GM19023 (cell line): ENCODE measurements at regions not wholly inside any gene's neighbourhood (a gene's known extent, or its start where the extent isn't known, plus 50 kb on each side); places are given as distances from the start of the nearest gene placed in this dataset.
"Not testable (repeated sequence)": the region's sequence is repeated elsewhere in the genome, so short reads cannot be mapped to it uniquely, and the experiment has no call there.

ENCODE experiments used
- ATAC-seq: cut with Tn5 transposase; IDR thresholded peaks from one replicate; pipeline ENCODE4 v1.9.1; 2021; ENCODE audit warnings: mild to moderate bottlenecking, moderate library complexity; ENCODE audit not compliant: unreplicated experiment

DNA sequence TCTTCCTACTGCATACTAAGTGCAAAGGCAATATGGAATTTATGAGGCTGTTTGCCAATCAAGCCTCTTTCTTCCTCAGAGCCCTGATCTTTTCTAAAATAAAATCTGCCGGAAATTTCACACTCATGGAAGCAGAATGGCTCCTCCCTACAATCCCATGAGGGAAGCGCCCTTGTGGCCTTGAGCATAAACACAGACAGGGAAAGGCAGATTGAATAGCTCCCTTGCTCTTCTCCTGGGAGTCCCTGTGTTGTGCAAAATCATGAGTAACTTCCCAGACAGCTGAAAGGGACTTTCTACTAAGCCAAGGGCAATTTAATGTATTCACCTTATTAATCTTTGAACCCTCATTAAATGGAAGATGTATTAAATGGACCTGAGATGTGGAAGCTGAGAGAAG, 226.1 kb upstream of the PIK3R1 start:
- no peak for ATAC-seq

DNA sequence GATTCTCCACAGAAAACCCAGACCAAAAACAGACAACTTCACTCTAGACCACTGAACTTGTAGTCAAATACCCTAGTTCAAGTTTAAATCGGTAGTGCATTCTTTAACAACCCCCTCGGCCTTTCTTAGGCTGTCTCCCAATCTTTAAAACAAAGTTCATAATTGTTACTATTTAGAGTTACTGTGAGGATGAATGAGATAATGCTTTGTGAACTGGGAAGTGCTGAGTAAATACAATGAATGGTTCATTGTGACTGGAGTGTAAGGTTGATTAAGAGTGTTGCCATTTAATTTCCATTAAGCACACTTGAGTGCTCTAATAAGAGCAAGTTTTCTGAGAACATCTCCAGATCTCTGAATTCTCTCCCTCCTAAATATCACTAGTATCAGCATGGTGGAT, 228.8 kb upstream of the PIK3R1 start:
- no peak for ATAC-seq

DNA sequence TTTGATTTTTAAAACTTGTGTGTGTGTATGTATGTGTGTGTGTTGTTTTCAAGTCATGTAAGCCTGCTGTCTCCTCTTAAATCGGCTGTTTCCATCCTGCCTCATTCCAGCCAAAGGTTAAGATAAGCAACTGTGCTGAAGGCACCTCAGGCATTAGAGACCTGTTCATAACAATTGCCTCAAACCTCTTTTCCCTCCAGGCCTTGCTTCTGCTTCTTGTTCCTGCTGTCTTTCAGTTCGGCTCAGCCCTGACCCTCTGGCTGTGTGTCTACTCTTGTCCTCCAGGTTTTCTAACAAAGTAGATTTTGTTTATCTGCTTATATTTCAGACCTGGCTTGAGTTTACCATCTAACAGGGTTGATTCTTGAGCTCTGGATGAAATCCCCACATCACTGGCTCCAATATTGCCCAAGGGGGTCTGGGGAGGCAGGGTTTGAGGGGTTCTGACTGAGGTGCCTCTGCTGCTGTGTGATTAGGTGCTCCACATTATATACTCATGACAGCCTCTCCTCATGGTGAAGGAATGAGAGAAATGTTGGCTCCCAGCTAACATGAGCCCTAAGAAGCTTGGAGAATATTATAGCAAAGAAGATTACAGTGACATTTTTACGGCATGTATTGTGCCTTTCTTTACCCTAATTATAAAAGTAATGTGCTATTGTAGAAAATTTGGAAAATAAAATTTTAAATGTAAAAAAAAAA, 229.7 kb upstream of the PIK3R1 start:
- no peak for ATAC-seq

DNA sequence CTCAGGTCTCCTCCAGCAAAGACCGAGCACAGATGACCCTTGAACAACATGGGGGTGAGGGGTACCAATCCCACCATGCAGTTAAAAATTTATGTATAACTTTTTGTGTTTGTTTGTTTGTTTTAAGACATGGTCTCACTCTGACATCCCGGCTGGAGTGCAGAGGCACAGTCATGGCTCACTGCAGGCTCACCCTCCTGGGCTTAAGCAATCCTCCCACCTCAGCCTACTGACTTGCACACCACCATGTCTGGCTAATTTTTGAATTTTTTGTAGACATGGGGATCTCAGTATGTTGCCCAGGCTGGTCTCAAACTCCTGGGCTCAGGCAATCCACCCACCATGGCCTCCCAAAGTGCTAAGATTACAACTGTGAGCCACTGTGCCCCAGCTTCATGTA, 231.0 kb upstream of the PIK3R1 start:
- no peak for ATAC-seq

DNA sequence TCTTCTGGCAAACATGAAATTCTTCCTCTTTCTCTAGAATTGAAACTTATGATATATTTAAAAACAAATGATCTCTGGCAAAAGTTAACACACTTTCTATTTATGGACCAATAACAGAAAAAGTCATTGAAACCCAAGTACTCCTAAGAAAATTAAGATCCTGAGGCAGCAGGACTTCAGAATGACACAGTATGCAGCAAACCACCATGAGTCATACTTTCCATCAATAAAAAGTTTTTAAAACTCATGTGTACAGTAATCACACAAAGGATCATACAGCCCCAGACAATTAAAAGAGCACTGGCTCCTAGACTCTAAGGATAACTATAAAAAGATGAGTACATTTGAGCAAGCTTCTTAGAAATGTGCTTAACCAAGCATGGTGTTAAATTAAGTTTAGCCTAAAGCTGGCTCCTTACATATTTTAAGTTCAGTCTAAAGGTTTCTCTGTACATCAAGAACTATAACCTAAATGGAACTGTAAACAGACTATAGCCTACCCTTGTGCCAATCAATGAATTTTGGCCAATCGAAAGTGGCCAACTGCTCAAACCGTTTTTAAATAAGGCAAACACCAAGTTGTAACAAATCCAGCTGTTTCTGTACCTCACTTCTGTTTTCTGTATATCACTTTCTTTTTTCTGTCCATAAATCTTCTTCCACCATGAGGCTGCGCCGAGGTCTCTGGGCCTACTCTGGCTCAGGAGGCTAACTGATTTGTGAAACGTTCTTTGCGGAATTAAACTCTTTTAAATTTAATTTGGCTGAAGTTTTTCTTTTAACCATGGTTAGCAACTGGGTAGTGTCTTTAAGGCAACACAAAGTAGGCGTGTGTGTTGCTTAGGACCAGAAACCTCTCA, 232.1 kb upstream of the PIK3R1 start:
- ATAC-seq: no peak

DNA sequence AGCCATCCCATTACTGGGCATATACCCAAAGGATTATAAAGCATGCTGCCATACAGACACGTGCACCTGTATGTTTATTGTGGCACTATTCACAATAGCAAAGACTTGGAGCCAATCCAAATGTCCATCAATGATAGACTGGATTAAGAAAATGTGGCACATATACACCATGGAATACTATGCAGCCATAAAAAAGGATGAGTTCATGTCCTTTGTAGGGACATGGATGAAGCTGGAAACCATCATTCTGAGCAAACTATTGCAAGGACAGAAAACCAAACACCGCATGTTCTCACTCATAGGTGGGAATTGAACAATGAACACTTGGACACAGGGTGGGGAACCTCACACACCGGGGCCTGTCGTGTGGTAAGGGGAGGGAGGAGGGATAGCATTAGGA, 233.4 kb upstream of the PIK3R1 start:
- ATAC-seq: not testable (repeated sequence)

DNA sequence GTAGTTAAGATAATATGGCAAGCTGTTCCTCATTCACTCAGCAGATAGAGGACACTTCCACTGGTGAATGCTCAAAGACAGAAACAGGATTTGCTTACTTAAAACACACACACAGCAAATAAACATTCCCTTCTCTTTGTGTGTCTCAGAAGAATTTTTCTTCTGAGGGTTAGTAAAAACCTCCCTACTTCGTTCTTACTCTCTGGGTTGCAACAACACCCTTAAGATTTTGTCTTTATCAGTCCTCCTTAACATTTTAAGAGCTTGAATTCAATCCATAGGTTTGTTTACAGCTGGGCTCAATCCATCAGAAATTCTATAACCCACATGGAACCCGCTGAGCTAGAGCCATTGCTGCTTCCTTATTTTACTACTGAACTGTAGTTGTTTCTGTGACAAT, 237.4 kb upstream of the PIK3R1 start:
- no peak for ATAC-seq

DNA sequence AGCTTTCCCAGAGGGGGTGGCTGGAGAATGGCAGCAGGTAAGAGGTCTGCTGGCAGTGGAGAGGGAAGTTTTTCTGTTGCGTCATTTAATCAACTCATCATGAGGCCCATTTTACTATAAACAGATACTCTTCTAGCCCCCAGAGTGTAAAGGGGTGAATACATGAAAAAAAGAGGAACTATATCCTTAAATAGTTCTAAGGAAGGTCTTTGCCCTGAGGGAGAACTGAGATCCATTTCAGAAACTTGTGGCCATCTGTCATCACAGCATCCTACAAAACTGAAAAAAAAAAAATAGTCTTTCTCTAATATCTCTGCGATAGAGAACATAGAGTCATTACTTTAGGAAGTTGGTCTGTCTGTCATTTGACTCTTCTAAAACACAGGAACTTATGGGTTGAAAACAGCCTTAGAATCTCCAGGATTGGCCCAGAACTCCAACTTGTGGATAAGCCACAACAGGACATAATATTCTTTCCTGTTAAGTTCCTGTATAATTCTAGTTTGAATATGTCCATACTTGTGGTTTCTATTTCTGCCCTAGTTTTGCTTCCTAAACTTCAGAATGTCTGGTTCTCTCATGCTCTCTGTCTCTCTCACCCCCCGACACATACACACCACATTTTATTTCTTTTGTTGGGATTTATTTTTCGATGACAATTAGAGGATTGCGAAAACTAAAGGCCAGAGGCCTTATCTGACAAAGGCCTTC, 238.5 kb upstream of the PIK3R1 start:
- no peak for ATAC-seq

DNA sequence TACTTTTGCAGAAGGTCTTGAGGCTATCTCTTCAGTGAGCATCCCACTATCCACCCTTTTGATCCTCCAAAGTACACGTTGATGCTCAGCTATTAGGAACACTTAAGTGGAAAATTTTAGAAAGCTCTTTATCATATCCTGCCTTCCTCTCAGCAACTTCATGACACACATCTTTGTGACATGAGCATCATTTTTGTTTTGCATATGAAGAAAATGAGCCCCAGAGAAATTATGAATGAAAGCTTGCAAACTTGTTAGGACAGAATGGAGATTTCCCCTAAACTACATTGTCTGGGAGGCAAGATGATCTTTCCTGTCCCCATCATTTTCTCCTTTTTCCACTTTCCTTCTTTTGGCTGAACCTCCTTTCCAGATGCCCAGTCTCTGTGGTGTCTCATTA, 239.4 kb upstream of the PIK3R1 start:
- no peak for ATAC-seq

DNA sequence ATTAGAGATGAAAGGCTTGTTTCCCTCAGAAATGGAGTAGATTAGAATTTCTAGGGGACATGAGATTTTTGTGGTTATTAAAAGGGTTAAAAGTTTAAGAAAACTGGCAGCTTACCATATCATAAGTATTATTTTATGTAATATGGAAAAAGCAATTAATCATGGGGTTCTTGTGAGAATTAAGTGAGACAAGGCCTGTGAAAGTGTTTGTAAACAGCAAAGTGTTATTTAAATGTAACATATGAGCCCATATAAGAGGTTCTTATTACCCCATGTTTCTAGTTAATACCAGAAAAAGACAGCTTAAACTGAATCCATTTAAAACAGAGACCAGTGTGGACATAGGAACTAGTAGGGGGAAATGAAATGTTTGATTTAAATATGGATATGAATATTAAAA, 241.1 kb upstream of the PIK3R1 start:
- no peak for ATAC-seq

DNA sequence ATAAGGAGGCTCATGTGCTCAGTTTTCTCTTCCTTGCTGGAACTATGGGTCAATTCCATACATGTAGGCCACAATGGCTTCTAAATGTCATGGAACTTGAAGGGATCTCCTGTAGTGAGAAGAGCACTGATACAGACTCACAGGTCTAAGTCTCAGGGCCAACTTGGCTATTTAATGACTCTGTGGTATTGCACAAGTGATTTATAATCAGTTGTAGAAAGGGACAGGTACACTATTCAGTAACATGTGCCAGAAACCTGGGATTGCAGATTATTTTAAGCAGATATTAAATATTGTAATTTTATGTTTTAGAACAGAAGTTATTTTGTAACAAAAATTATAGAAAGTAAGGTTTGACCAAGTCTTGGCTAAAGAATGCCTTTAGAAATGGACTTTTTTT, 241.5 kb upstream of the PIK3R1 start:
- ATAC-seq: no peak

DNA sequence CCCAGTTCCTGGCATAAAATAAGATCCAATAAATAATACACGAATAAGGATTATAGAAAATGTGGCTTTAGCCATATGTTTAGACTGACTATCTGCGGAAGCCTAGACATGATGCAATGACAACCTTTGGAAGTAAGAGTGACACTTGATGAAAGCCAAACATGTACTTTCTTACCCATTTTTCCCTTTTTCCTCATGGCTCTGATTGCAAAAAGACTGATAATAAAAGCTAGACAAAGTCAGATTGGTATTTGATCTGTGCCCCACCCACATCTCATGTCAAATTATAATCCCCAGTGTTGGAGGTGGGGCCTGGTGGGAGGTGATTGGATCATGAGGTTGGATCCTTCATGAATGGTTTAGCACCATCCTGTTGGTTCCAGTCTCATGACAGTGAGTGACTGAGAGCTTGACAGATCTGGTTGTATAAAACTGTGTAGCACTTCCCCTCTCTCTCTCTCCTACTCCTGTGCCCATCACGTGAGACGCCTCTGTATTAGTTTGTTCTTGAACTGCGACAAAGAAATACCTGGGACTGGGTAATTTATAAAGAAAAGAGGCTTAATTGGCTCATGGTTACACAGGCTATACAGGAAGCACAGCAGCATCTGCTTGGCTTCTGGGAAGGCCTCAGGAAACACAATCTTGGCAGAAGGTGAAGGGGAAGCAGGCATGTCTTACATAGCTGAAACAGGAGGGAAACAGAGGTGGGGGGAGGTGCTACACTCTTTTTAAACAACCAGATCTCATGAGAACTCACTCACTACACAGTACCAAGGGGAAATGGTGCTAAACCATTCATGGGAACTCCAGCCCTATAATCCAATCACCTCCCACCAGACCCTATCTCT, 243.4 kb upstream of the PIK3R1 start:
- no peak for ATAC-seq

DNA sequence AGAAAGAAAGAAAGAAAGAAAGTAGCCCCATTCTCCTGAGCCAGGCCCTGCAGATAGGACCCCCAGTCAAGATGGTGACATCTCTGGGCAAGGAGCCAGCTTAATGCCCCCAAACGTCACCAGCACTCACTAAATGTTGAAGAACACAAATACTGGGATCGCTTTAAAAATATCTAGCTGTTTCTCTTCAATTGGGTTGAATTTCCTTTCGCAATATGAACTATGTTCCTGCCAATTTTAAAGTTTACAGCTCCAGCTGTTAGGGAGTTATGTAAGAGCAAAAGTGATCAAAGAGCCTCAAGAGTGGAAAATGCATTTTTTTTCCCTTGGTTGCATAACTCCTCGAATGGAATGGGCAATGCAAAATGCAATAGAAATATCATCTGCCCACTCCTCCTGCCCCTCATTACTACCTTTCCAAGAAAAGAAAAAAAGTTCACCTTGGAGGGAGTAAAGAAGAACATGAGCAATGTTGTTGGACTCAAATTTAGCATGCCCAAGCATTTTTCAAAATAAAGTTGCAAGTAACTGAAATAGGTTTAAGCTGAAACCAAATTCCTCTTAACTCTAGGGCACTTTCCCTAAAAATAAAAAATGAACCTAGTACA, 244.2 kb upstream of the PIK3R1 start:
- ATAC-seq: no peak

DNA sequence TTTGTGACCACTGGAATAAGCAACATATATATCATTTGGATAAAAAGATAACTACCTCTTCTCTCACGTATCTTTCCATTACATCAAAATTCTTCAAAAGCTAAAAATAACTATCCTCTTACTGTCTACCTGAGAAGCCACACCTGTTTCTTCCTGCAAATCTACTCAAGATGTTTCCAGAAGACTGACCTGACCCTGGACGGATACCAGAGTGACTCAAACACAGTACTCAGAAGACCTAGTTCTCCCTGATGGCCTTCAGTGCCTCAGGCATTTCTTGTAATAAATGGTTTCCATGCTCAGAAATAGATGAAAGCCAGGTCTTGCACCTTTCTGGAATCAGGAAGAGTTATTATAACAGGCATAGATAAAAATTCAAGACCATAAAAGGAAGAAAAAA, 245.9 kb upstream of the PIK3R1 start:
- no peak for ATAC-seq

DNA sequence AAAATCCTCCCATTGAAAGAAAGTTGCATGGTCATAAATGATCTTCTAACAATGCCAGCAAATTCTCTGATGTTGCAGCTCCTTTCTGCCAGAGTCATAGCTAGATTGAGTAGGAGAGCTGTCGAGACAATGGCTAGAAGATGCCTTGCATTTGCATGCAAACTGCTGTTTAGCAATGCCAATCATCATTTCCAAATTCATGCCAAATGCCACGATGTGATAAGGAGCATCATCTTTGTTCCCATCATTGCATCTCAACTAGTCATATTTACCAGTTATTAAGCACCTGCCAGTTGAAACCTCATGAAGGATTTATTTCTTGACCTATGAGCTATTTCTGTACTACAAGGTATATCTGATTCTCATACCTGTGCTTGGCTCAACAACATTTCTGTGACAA, 246.4 kb upstream of the PIK3R1 start:
- ATAC-seq: no peak

DNA sequence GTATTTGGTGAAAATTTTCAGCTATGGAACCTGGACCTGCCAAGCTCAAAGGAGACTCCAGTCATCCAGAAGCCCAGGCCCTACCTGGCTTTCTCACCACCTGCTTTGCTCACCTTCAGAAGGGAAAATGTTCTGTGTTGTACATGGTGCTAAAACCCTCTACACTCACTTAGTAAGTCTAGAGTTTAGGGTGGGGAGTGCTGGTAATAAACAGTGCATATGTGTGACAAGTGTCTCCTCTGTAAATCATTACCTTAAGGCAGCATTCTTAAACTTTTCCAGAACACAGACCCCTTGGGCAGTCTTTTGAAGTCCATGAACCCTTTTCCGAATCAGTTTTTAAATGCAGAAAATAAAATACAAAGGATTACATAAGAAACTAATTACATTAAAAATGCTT, 248.8 kb upstream of the PIK3R1 start:
- no peak for ATAC-seq

DNA sequence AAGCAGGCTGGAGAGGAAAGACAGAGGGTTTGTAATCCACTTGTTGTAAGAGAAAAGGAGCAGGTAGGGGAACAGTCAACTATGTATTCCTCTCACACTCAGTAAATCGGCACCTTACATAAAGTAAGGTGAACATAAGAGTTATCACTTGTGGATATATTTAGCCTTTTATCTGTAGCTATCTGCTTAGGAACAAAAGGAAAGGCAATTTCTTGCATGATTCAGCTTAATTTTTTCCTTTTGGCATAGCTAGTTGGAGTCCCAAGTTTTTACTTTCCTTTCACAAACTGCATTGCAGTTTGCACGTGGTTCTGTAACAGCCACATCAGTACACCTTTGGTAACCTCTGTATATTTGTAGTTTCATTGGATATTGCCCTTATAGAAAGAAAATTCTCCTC, 250.9 kb upstream of the PIK3R1 start:
- no peak for ATAC-seq

DNA sequence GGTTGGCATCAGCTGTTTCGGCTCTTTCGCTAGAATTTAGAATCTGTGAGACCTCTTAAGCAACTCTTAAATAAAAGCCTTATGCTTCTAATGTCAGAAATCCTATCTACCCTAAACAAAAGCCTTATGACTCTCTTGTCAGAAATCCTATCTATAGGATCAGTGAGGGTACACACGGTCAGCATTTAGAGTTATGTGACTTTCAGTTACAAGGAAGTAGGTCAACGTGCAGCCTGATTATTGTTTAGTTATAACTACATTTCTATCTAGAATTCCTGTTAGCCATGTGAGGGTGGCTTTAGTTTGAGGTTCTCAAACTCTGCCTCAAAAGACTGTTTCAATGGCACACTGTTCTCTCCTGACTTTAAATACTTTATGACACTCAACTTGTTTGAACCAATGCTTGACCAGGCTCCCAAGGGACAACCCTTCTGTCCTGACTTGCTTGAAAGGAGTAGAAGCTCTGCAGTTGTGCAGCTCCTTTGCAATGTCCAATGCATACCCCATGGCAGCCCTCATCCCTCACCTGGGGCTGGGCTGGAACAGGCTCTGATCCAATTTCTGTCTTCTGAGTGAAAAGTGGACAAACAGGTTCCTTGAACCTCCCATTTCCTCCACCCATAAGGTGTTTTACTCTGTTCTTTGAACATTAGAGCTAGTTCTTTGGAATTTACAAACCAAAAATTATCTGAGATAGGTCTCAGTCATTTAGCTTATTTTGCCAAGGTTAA, 251.6 kb upstream of the PIK3R1 start:
- no peak for ATAC-seq

DNA sequence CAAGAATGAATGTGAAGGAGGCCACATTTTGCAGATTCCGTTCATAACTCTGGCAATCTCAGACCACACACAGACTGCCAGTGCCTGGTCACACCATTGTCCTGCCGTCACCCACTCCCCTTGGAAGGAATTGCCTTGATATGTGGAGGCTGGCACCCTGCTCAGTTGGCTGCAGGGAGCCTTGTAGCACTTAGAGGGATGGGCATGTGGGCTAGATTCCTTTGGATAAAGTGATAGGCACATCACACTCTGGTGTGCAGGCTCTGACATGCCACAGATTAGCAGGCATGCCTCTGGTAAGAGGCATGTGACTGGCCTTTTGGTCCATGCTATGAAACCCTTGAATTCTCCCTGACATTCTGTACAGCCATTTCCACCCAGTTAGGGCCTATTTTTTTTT, 254.6 kb upstream of the PIK3R1 start:
- ATAC-seq: no peak

DNA sequence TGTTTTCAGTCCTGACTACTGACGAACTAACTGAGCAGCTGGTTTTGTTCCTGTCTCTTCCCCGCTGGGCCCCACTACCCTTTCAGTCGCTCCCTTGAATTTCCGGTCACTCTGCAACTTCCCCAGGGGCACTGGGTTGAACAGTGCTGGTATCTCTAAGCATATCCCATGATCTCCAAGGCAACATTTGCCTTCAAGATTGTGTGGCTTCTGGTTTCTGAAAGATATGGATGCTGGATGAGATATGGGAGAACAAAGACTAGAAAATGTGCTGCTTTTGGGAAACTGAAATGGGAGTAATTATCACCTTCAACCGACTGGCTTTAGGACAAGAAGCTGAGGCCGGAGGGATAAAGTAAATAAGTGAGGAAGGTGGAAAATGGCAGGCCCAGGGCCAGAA, 258.2 kb upstream of the PIK3R1 start:
- no peak for ATAC-seq
